ENCODE measurements at regions not wholly inside any gene's neighbourhood (a gene's known extent, or its start where the extent isn't known, plus 50 kb on each side); places are given as distances from the start of the nearest gene placed in this dataset.

GRCh38 chr18:41231681-41232080 lies 723.4 kb upstream of the PIK3C3 start:
- TF ChIP-seq, protein P1, sequence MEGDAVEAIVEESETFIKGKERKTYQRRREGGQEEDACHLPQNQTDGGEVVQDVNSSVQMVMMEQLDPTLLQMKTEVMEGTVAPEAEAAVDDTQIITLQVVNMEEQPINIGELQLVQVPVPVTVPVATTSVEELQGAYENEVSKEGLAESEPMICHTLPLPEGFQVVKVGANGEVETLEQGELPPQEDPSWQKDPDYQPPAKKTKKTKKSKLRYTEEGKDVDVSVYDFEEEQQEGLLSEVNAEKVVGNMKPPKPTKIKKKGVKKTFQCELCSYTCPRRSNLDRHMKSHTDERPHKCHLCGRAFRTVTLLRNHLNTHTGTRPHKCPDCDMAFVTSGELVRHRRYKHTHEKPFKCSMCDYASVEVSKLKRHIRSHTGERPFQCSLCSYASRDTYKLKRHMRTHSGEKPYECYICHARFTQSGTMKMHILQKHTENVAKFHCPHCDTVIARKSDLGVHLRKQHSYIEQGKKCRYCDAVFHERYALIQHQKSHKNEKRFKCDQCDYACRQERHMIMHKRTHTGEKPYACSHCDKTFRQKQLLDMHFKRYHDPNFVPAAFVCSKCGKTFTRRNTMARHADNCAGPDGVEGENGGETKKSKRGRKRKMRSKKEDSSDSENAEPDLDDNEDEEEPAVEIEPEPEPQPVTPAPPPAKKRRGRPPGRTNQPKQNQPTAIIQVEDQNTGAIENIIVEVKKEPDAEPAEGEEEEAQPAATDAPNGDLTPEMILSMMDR (conservative IDR thresholded peaks at IDR 0.05; ENCODE audit: low read depth in 2 of 2): no peak
- TF ChIP-seq, protein P2, sequence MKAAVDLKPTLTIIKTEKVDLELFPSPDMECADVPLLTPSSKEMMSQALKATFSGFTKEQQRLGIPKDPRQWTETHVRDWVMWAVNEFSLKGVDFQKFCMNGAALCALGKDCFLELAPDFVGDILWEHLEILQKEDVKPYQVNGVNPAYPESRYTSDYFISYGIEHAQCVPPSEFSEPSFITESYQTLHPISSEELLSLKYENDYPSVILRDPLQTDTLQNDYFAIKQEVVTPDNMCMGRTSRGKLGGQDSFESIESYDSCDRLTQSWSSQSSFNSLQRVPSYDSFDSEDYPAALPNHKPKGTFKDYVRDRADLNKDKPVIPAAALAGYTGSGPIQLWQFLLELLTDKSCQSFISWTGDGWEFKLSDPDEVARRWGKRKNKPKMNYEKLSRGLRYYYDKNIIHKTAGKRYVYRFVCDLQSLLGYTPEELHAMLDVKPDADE (IDR thresholded peaks at IDR 0.05): no peak
- no peak for TF ChIP-seq POLR2AphosphoS5 (IDR thresholded peaks at IDR 0.05; ENCODE audit: low read depth)
- no peak for TF ChIP-seq REST (IDR thresholded peaks at IDR 0.05; ENCODE audit: unreplicated experiment)
- no peak for TF ChIP-seq EZH2 (IDR thresholded peaks at IDR 0.05; ENCODE audit: low read depth, unreplicated experiment)
- no peak for TF ChIP-seq STAT1 (IDR thresholded peaks at IDR 0.05; ENCODE audit: unreplicated experiment)
- no peak for TF ChIP-seq NANOG (IDR thresholded peaks at IDR 0.05; ENCODE audit: borderline replicate concordance)
- TF ChIP-seq EZH2phosphoT487 (IDR thresholded peaks at IDR 0.05; ENCODE audit: unreplicated experiment): no peak
- no peak for TF ChIP-seq ZNF331 (CRISPR knock-in tag; IDR thresholded peaks at IDR 0.05; ENCODE audit: low read depth)
- no peak for TF ChIP-seq JUNB (IDR thresholded peaks at IDR 0.05; ENCODE audit: unreplicated experiment)
- no peak for TF ChIP-seq CREB1 (CRISPR knock-in tag; IDR thresholded peaks at IDR 0.05; ENCODE audit: low read depth)

Data from GM23338 (cell line).